ENCODE measurements at regions not wholly inside any gene's neighbourhood (a gene's known extent, or its start where the extent isn't known, plus 50 kb on each side); places are given as distances from the start of the nearest gene placed in this dataset.
A peak's percentile ranks its signal among the peaks of the same experiment; 100 is the strongest.

- DNase-seq (ENCODE audit: low read depth in 2 of 2) = no peak
Measured at GRCh38 chr7:114856625-114857024, 65.3 kb upstream of the MDFIC start.

DNA sequence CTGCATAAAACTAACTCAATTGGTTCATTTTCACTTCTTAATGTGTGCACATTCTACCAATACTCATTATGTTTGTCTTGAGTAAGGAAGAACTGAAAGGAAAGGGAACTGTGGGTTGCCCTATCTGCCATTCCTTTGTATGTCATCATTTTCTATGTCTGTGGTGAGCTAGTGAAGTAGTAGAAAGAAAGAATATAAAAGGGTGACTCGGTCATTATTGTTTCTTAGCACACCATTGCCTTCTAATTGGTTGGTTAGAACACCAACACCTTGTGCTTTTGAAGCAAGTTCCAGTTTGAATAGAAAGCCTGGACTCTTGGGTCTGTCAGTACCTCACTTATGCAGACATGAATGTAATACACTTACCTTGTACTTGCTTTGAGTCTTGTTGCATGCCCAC, 64.3 kb upstream of the MDFIC start:
- DNase-seq (ENCODE audit: low read depth in 2 of 2) = no peak

DNA sequence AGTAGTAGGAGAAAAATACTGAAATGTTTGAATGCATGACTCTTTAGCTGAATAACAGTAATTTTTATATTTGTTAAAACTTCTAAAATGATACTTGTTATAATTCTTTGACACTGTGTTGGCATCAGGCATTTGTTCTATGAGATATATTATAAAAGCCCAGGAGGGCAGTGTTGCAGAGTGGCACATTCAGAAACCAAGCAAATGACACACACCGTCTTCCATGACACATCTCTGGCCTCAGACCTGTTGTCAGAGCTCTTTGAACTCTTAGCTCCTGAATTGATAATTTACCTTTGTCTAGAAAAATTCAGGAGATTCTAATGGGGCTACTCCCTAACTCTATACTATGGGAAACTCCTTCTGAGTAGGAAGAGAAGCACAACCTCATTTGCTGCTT, 62.4 kb upstream of the MDFIC start:
- DNase-seq (ENCODE audit: low read depth in 2 of 2) = no peak

GRCh38 chr7:114860206-114860605, 61.7 kb upstream of the MDFIC start:
- no peak for DNase-seq (ENCODE audit: low read depth in 2 of 2)

GRCh38 chr7:114862406-114862805, 59.5 kb upstream of the MDFIC start:
- DNase-seq (ENCODE audit: low read depth in 2 of 2) = no peak

DNA sequence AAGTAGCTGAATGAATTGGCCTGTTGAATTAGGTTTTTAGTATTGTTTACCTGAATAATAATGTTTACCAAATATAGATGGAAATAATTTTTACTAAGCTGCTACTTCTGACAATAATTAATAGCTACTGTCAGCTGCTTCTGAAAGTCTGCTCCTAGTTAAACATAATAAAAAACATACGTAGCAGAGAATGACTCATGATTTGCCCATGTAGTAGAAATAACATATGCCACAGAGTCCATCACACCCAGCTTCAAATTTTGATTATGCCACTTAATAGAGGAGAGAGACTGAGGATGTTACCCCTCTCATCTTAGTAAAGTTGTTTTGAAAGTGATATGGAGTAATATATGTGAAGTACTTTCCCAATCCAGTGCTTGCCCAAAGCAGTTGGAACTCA, 57.6 kb upstream of the MDFIC start:
- DNase-seq (ENCODE audit: low read depth in 2 of 2) = no peak

DNA sequence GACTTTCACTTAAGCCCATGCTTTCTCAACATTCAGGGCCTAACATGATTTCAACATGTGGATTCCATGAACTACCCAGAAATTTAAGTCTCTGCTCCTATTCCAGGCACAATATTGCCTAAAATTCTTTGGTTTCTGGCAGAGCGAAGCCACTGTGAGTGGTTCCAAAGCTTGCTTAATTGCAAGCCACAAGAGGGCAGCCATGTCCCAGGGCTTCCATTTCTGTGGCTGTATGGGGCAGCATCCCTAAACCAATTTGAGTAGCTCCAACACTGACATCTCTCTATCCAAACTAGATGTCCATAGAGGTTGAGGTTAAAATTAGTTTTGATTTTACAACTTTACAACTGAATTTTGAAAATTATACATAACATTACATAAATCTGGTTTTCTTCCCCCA, 56.3 kb upstream of the MDFIC start:
- DNase-seq (ENCODE audit: low read depth in 2 of 2) = peak; percentile 27 to 45
